ENCODE measurements at regions not wholly inside any gene's neighbourhood (a gene's known extent, or its start where the extent isn't known, plus 50 kb on each side); places are given as distances from the start of the nearest gene placed in this dataset.
"Not testable (repeated sequence)": the region's sequence is repeated elsewhere in the genome, so short reads cannot be mapped to it uniquely, and the experiment has no call there.

GRCh38 chr7:142523821-142524460, 225.3 kb upstream of the PRSS1 start:
- DNase-seq, result peak in 1 of 2 donors; percentile 43

GRCh38 chr7:142522735-142523134, 226.5 kb upstream of the PRSS1 start:
- DNase-seq, result no peak

GRCh38 chr7:142520885-142521284, 228.4 kb upstream of the PRSS1 start:
- not testable (repeated sequence) for DNase-seq

GRCh38 chr7:142520455-142520854, 228.8 kb upstream of the PRSS1 start:
- not testable (repeated sequence) for DNase-seq

- no peak for DNase-seq
Observed at GRCh38 chr7:142519079-142520078, 229.9 kb upstream of the PRSS1 start.

GRCh38 chr7:142516038-142516501, 233.2 kb upstream of the PRSS1 start:
- peak in 1 of 2 donors; percentile 64 for DNase-seq

GRCh38 chr7:142514716-142515115, 234.6 kb upstream of the PRSS1 start:
- DNase-seq, result not testable (repeated sequence)

GRCh38 chr7:142513178-142513955, 235.9 kb upstream of the PRSS1 start:
- no peak for DNase-seq

GRCh38 chr7:142511801-142512200, 237.5 kb upstream of the PRSS1 start:
- no peak for DNase-seq

- DNase-seq, result no peak
Observed at GRCh38 chr7:142511374-142511773, 237.9 kb upstream of the PRSS1 start.

GRCh38 chr7:142509235-142509634, 240.0 kb upstream of the PRSS1 start:
- DNase-seq, result not testable (repeated sequence)

GRCh38 chr7:142508251-142508650, 241.0 kb upstream of the PRSS1 start:
- DNase-seq, result no peak

- no peak for DNase-seq
Observed at GRCh38 chr7:142507799-142508198, 241.5 kb upstream of the PRSS1 start.

- DNase-seq, result not testable (repeated sequence)
Observed at GRCh38 chr7:142507066-142507465, 242.2 kb upstream of the PRSS1 start.

- no peak for DNase-seq
Observed at GRCh38 chr7:142506601-142507000, 242.7 kb upstream of the PRSS1 start.

- not testable (repeated sequence) for DNase-seq
Observed at GRCh38 chr7:142503949-142504348, 245.3 kb upstream of the PRSS1 start.

GRCh38 chr7:142503036-142503435, 245.2 kb upstream of the PRSS58 start:
- no peak for DNase-seq

- no peak for DNase-seq
Observed at GRCh38 chr7:142501434-142501833, 243.6 kb upstream of the PRSS58 start.

GRCh38 chr7:142500366-142500765, 242.5 kb upstream of the PRSS58 start:
- peak in 1 of 2 donors; percentile 30 for DNase-seq

- no peak for DNase-seq
Observed at GRCh38 chr7:142499635-142500034, 241.8 kb upstream of the PRSS58 start.

GRCh38 chr7:142498364-142498763, 240.5 kb upstream of the PRSS58 start:
- DNase-seq, result no peak

GRCh38 chr7:142496545-142496991, 238.7 kb upstream of the PRSS58 start:
- peak in 1 of 2 donors; percentile 68 for DNase-seq

GRCh38 chr7:142495879-142496278, 238.0 kb upstream of the PRSS58 start:
- DNase-seq, result not testable (repeated sequence)

Measured in bone marrow (tissue), 2 donors.